ENCODE measurements at regions not wholly inside any gene's neighbourhood (a gene's known extent, or its start where the extent isn't known, plus 50 kb on each side); places are given as distances from the start of the nearest gene placed in this dataset.

DNA sequence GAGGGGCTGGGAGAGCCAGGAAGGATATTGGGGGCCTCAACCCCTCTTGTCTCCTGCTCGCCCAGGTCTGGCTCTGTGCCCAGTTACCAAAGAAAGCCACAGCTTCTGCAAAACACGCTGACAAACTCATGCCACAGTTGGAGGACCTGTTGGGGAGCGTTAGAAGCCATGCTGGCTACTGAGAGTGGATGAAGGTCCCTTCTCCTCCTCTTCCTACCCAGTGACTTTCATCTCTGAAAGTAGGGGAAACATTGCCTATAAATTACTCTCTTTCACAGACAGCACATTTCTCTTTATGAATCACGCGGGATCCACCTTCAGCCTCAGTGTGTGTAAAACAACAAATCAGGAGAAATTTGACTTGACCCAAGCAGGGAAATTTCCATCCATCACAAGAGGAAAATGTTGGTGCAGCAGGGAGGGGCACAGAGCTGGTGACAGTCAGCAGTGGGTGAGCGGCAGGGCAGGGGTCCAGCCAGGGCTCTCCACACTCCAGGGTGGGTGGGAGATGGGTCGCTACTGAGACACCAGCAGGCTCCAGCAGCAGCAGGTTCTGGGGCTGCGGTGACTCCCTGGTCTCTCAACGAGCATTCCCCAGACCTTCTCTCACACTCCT lies 181.9 kb downstream of the FGF18 start:
- H3K9me3 ChIP-seq = no peaks in the 10 kb centered on the region
- TF ChIP-seq POLR2A (IDR thresholded peaks at IDR 0.05) (no peak), POLR2AphosphoS5 (IDR thresholded peaks at IDR 0.05) (no peak)
- peak in 1 of 2 donors; percentile 66 for DNase-seq (ENCODE audit: low spot score in 2 of 2)
- H3K4me1 ChIP-seq = no peaks in the 10 kb centered on the region
- peaks cover 3% of the 10 kb centered on the region for H3K27me3 ChIP-seq
- H3K27ac ChIP-seq = no peak overlapping the region
- H3K36me3 ChIP-seq = no peaks in the 10 kb centered on the region
- no peak overlapping the region for H3K4me3 ChIP-seq
- WGBS = 37% methylated on average over 9 of the region's 9 CpGs

DNA sequence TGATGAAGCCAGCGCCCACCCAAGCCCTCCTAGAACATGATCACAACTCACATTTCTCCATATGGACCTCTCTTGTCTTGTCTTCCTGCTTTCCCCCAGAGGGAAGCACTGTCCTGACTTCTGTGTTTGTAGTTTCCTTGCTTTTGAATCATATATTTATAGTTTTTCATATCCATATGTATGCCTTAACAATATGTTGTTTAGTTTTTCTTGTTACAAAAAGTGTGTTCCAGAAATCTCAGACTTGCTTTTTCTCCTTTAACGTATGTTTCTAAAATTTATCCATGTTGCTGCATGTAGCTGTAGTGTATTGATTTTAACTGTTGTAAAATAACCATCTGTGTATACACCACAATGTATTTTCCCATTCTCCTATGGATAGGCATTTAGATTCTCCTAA lies 182.0 kb upstream of the SMIM23 start:
- H3K27me3 ChIP-seq = no peaks in the 10 kb centered on the region
- no peaks in the 10 kb centered on the region for H3K9me3 ChIP-seq
- DNase-seq (ENCODE audit: low spot score in 2 of 2) = peak in 1 of 2 donors; percentile 18
- H3K27ac ChIP-seq = no peak overlapping the region
- no peaks in the 10 kb centered on the region for H3K36me3 ChIP-seq
- H3K4me3 ChIP-seq = no peak overlapping the region
- TF ChIP-seq POLR2A (IDR thresholded peaks at IDR 0.05) (no peak), EP300 (IDR thresholded peaks at IDR 0.05) (no peak), POLR2AphosphoS5 (IDR thresholded peaks at IDR 0.05) (no peak)
- TF ChIP-seq, protein P1, sequence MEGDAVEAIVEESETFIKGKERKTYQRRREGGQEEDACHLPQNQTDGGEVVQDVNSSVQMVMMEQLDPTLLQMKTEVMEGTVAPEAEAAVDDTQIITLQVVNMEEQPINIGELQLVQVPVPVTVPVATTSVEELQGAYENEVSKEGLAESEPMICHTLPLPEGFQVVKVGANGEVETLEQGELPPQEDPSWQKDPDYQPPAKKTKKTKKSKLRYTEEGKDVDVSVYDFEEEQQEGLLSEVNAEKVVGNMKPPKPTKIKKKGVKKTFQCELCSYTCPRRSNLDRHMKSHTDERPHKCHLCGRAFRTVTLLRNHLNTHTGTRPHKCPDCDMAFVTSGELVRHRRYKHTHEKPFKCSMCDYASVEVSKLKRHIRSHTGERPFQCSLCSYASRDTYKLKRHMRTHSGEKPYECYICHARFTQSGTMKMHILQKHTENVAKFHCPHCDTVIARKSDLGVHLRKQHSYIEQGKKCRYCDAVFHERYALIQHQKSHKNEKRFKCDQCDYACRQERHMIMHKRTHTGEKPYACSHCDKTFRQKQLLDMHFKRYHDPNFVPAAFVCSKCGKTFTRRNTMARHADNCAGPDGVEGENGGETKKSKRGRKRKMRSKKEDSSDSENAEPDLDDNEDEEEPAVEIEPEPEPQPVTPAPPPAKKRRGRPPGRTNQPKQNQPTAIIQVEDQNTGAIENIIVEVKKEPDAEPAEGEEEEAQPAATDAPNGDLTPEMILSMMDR (IDR thresholded peaks at IDR 0.05) = no peak
- WGBS = 87% methylated on average over 2 of the region's 2 CpGs
- H3K4me1 ChIP-seq = no peaks in the 10 kb centered on the region

DNA sequence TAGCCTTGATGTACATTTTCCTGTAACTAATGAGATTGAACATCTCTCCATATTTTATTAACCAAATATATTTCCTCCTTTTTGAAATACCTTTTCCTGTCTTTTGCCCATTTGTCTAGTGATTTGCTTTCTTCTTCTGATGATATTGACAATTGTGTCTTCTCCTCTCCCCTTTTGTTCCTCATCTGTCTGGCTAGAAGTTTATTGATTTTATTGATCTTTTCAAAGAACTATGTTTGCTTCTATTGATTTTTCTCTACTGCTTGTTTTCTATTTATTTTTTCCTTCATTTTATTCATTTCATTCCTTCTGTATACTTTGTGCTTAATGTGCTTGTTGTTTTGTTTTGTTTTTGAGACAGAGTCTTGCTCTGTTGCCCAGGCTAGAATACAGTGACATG lies 181.4 kb upstream of the SMIM23 start:
- no peak for DNase-seq (ENCODE audit: low spot score in 2 of 2)
- H3K36me3 ChIP-seq = no peaks in the 10 kb centered on the region
- TF ChIP-seq EP300 (IDR thresholded peaks at IDR 0.05) (no peak), POLR2AphosphoS5 (IDR thresholded peaks at IDR 0.05) (no peak), POLR2A (IDR thresholded peaks at IDR 0.05) (no peak)
- TF ChIP-seq, protein P1 (IDR thresholded peaks at IDR 0.05) = no peak
- no peak overlapping the region for H3K4me3 ChIP-seq
- H3K9me3 ChIP-seq = no peaks in the 10 kb centered on the region
- no peaks in the 10 kb centered on the region for H3K27me3 ChIP-seq
- no peaks in the 10 kb centered on the region for H3K4me1 ChIP-seq
- no peak overlapping the region for H3K27ac ChIP-seq

DNA sequence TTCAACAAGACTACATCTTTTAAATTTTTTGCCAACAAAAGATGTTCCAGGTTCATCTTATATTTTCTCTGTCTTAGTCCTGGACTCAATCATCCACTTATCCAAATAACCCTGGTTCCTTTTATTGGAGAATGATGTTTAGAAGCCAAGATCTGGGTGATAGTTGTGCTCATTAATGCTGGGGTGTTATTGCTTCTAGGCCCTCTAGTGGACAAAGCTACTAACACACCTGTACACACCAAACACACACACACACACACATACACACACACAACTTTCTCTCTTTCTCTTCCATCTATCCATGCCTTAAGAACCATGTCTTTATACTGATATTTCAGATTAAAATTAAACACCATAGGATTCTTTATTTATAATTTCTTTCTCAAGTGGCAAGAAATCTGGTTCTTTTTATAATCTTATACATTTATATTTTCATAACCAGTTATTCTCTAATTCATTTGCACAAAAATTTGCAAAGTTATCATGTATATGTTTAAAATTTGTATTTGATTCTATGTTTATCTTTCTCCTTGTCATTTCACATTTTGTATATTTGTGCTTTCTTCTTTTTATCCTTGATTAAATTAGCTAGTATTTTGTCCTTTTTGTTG lies 179.1 kb upstream of the SMIM23 start:
- Histone ChIP-seq H3K4me1 (no peaks in the 10 kb centered on the region), H3K27ac (no peak overlapping the region), H3K36me3 (no peaks in the 10 kb centered on the region), H3K4me3 (no peak overlapping the region), H3K27me3 (no peaks in the 10 kb centered on the region), H3K9me3 (no peaks in the 10 kb centered on the region)
- TF ChIP-seq, protein P1 (IDR thresholded peaks at IDR 0.05) = no peak
- no peak for TF ChIP-seq POLR2A (IDR thresholded peaks at IDR 0.05)
- no peak for TF ChIP-seq POLR2AphosphoS5 (IDR thresholded peaks at IDR 0.05)
- TF ChIP-seq EP300 (IDR thresholded peaks at IDR 0.05) = no peak
- no peak for DNase-seq (ENCODE audit: low spot score in 2 of 2)

DNA sequence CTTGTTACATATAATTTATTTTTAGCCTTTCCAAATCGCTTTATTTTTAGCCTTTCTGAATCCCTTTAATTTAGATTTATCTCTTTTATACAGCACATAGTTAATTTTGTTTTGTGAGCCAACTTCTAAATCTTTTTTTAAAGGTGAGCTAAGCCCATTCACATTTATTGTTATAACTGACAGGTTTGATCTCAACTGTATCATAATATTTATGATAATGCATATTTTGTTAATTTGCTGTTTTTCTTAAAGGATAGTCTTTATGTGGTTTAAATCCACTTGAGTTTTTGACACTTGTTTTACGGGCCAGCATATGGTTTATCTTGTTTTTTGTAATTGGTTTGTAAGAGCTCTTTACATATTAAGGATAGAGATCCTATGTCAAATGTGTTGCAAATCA lies 177.8 kb upstream of the SMIM23 start:
- Histone ChIP-seq H3K9me3 (no peaks in the 10 kb centered on the region), H3K27ac (no peak overlapping the region), H3K27me3 (peaks cover 4% of the 10 kb centered on the region), H3K36me3 (no peaks in the 10 kb centered on the region), H3K4me3 (no peak overlapping the region), H3K4me1 (no peaks in the 10 kb centered on the region)
- 86% methylated on average over 2 of the region's 2 CpGs for WGBS
- TF ChIP-seq POLR2AphosphoS5 (IDR thresholded peaks at IDR 0.05) (no peak), EP300 (IDR thresholded peaks at IDR 0.05) (no peak), POLR2A (IDR thresholded peaks at IDR 0.05) (no peak)
- TF ChIP-seq, protein P1 (IDR thresholded peaks at IDR 0.05) = no peak
- no peak for DNase-seq (ENCODE audit: low spot score in 2 of 2)

Data from suprapubic skin (tissue), 4 donors.